SK-N-SH (cell line): ENCODE measurements at regions not wholly inside any gene's neighbourhood (a gene's known extent, or its start where the extent isn't known, plus 50 kb on each side); places are given as distances from the start of the nearest gene placed in this dataset.

Source experiments
- CHD2 ChIP-seq: fragments of 150-350 bp; IDR thresholded peaks from 2 replicates; pipeline ENCODE4 v1.6.1; 2018; ENCODE audit warnings: low read length; ENCODE audit not compliant: partially characterized antibody
- EP300 ChIP-seq, 2 experiments: IDR thresholded peaks; 2 replicates each; pipeline versions ENCODE4 v1.4.0 to v1.6.1; 2012; ENCODE audit warnings: borderline replicate concordance in 1 of 2, low read depth in 1 of 2, low read length in 1 of 2
- EZH2phosphoT487 ChIP-seq: fragments of 200-600 bp; sonication (generic); IDR thresholded peaks from 2 replicates; pipeline ENCODE4 v1.6.1; 2017; ENCODE audit warnings: low read depth, mixed run types, mild to moderate bottlenecking, antibody characterized with exemption, moderate library complexity, borderline replicate concordance
- MEF2A ChIP-seq: IDR thresholded peaks from 2 replicates; pipeline ENCODE4 v1.4.0; 2012; ENCODE audit warnings: low read depth, borderline replicate concordance
- POLR2AphosphoS5 ChIP-seq: IDR thresholded peaks from 2 replicates; pipeline ENCODE4 v1.6.1; 2012; ENCODE audit warnings: low read depth, low read length
- RAD21 ChIP-seq: IDR thresholded peaks from 2 replicates; pipeline ENCODE4 v1.6.1; 2012; ENCODE audit warnings: mild to moderate bottlenecking, low read length
- RFX5 ChIP-seq: IDR thresholded peaks from 2 replicates; pipeline ENCODE4 v1.6.1; 2012; ENCODE audit warnings: mild to moderate bottlenecking, improper control_type of control experiment, low read length
- TAF1 ChIP-seq: IDR thresholded peaks from 2 replicates; pipeline ENCODE4 v1.6.1; 2012; ENCODE audit warnings: low read depth, mild to moderate bottlenecking, low read length, moderate library complexity, borderline replicate concordance
- YY1 ChIP-seq: IDR thresholded peaks from 2 replicates; pipeline ENCODE4 v1.4.0; 2012; ENCODE audit warnings: low read depth, mild to moderate bottlenecking
- TF ChIP-seq, protein P1 (sequence below): fragments of 200-600 bp; sonication (generic); IDR thresholded peaks from 2 replicates; pipeline ENCODE4 v1.6.1; 2017; ENCODE audit warnings: antibody characterized with exemption, mild to moderate bottlenecking, moderate library complexity
- TF ChIP-seq, protein P2 (sequence below): IDR thresholded peaks from 2 replicates; pipeline ENCODE4 v1.6.1; 2012; ENCODE audit warnings: mild to moderate bottlenecking, low read depth, low read length, moderate library complexity

DNA sequence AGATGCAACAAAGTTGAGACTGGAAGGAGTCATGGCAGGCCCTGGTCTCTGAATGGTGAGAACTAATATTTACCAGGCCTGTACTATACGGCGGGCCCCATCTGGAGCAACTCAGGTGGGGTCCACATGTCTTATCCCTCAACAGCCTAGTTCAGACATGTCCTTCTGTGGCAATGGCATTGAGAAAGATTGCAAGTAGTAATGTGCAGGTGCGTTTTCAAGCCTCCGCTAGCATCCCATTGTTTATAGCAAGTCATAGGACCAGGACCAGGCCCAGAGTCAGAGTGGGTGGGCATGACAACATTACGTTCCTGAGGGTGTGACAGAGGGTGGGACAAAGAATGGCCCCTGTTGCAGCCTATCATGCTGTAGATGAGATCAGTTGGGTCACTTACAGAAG lies 541.1 kb downstream of the EFNB2 start:
- TF ChIP-seq, protein P1, sequence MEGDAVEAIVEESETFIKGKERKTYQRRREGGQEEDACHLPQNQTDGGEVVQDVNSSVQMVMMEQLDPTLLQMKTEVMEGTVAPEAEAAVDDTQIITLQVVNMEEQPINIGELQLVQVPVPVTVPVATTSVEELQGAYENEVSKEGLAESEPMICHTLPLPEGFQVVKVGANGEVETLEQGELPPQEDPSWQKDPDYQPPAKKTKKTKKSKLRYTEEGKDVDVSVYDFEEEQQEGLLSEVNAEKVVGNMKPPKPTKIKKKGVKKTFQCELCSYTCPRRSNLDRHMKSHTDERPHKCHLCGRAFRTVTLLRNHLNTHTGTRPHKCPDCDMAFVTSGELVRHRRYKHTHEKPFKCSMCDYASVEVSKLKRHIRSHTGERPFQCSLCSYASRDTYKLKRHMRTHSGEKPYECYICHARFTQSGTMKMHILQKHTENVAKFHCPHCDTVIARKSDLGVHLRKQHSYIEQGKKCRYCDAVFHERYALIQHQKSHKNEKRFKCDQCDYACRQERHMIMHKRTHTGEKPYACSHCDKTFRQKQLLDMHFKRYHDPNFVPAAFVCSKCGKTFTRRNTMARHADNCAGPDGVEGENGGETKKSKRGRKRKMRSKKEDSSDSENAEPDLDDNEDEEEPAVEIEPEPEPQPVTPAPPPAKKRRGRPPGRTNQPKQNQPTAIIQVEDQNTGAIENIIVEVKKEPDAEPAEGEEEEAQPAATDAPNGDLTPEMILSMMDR, result no peak
- TF ChIP-seq EP300 (IDR thresholded peaks at IDR 0.05; ENCODE audit: borderline replicate concordance in 1 of 2, low read depth in 1 of 2, low read length in 1 of 2) (no peak), RFX5 (no peak), POLR2AphosphoS5 (no peak), RAD21 (no peak), CHD2 (no peak), EZH2phosphoT487 (no peak), MEF2A (no peak), YY1 (no peak), TAF1 (no peak)
- TF ChIP-seq, protein P2, sequence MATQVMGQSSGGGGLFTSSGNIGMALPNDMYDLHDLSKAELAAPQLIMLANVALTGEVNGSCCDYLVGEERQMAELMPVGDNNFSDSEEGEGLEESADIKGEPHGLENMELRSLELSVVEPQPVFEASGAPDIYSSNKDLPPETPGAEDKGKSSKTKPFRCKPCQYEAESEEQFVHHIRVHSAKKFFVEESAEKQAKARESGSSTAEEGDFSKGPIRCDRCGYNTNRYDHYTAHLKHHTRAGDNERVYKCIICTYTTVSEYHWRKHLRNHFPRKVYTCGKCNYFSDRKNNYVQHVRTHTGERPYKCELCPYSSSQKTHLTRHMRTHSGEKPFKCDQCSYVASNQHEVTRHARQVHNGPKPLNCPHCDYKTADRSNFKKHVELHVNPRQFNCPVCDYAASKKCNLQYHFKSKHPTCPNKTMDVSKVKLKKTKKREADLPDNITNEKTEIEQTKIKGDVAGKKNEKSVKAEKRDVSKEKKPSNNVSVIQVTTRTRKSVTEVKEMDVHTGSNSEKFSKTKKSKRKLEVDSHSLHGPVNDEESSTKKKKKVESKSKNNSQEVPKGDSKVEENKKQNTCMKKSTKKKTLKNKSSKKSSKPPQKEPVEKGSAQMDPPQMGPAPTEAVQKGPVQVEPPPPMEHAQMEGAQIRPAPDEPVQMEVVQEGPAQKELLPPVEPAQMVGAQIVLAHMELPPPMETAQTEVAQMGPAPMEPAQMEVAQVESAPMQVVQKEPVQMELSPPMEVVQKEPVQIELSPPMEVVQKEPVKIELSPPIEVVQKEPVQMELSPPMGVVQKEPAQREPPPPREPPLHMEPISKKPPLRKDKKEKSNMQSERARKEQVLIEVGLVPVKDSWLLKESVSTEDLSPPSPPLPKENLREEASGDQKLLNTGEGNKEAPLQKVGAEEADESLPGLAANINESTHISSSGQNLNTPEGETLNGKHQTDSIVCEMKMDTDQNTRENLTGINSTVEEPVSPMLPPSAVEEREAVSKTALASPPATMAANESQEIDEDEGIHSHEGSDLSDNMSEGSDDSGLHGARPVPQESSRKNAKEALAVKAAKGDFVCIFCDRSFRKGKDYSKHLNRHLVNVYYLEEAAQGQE, result no peak
